Tibial artery (tissue), 4 donors: ENCODE measurements at regions not wholly inside any gene's neighbourhood (a gene's known extent, or its start where the extent isn't known, plus 50 kb on each side); places are given as distances from the start of the nearest gene placed in this dataset.

ENCODE experiments used
- DNase-seq, 2 donors: peaks; one replicate each; pipeline ENCODE4 v3.0.0-alpha.2; 2019
- H3K27ac ChIP-seq, 2 donors: fragments of 200-600 bp; sonication (generic) in 1 of 2; 1 replicate in 1 of 2; 2 replicates in 1 of 2; pipeline ENCODE4 v1.5.1; 2018 to 2019; ENCODE audit warnings: mild to moderate bottlenecking in 1 of 2
- H3K27me3 ChIP-seq, 2 donors: fragments of 200-600 bp; sonication (generic) in 1 of 2; one replicate each; pipeline versions ENCODE4 v1.5.1 to v1.6.0; 2016 to 2019
- H3K36me3 ChIP-seq, 3 donors: fragments of 200-600 bp; sonication (generic) in 2 of 3; one replicate each; pipeline ENCODE4 v1.5.1; 2016 to 2019; ENCODE audit warnings: mild to moderate bottlenecking in 2 of 3
- H3K4me1 ChIP-seq, 4 donors: fragments of 200-600 bp; sonication (generic) in 2 of 4; 1 replicate in 3 of 4; 2 replicates in 1 of 4; pipeline ENCODE4 v1.5.1; 2016 to 2019
- H3K4me3 ChIP-seq, 2 donors: fragments of 200-600 bp; sonication (generic) in 1 of 2; 1 replicate in 1 of 2; 2 replicates in 1 of 2; pipeline ENCODE4 v1.5.1; 2018 to 2019; ENCODE audit warnings: mild to moderate bottlenecking in 2 of 2
- H3K9me3 ChIP-seq, 3 donors: fragments of 200-600 bp; sonication (generic) in 1 of 3; one replicate each; pipeline ENCODE4 v1.5.1; 2016 to 2019
- CTCF ChIP-seq, 2 experiments: fragments of 200-600 bp in 1 of 2; fragments of 450-650 bp in 1 of 2; IDR thresholded peaks; one replicate each; pipeline ENCODE4 v1.5.1; 2017 to 2019; ENCODE audit warnings: antibody characterized with exemption in 2 of 2, mild to moderate bottlenecking in 1 of 2, moderate library complexity in 1 of 2
- intact Hi-C: fragments of 100-400 bp; cut with DNase I; formaldehyde crosslinking; loops from one replicate; pipeline ENCODE4 v1.15.0; 2023; ENCODE audit warnings: low total_unique reads

DNA sequence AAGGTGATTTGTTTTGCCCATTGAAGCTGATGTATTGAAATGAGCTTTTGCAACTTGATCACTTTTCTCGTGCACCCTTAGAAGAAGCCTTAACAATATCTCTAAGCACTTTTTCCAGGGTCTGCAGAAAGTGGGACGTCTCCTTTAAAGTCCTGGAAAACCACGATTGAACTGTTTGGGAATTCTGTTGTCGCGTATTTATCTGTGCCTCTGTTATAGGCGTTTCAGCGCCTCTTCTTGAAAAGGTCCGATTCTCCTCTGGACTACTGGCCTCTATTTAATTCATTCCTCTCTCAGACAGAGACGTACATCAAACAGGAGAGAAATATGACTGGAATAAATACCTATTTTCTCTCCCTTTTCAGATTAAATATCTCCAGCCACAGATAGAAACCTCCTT lies 262.4 kb upstream of the PSMD7 start:
- Histone ChIP-seq H3K4me3 (no peak overlapping the region), H3K9me3 (no peaks in the 10 kb centered on the region), H3K4me1 (no peaks in the 10 kb centered on the region), H3K27me3 (no peaks in the 10 kb centered on the region), H3K27ac (no peak overlapping the region), H3K36me3 (no peaks in the 10 kb centered on the region)
- intact Hi-C loops: no loop called here
- DNase-seq: no peak
- TF ChIP-seq CTCF (IDR thresholded peaks at IDR 0.05): no peak

DNA sequence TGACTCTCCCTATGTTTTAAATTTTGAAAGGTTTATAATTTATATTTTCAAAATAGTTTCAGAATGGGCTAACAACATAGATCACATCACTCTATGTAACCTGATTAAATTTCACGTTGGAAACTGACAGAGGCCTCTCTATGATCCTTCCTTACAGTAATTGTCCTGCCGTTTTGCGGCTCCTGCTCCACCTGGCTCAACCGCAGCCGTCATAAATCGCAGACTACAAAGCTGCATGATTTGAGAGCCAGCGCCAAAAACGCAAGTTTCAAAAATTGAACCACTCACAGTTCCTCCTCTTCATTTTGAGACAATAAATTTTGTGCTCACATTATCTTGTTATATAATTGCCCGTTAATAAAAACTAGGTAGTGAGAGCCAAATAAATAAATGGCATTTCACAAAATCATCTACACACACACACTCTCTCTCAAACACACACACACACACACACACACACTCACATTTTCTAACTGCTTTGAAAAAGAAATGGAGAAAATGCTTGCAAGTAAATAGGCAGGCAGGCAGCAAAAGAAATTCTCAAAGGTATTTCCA lies 263.1 kb upstream of the PSMD7 start:
- Histone ChIP-seq H3K9me3 (no peaks in the 10 kb centered on the region), H3K27me3 (no peaks in the 10 kb centered on the region), H3K36me3 (no peaks in the 10 kb centered on the region), H3K4me1 (no peaks in the 10 kb centered on the region), H3K4me3 (no peak overlapping the region), H3K27ac (no peak overlapping the region)
- TF ChIP-seq CTCF (IDR thresholded peaks at IDR 0.05): no peak
- intact Hi-C loops: no loop called here
- DNase-seq: no peak

DNA sequence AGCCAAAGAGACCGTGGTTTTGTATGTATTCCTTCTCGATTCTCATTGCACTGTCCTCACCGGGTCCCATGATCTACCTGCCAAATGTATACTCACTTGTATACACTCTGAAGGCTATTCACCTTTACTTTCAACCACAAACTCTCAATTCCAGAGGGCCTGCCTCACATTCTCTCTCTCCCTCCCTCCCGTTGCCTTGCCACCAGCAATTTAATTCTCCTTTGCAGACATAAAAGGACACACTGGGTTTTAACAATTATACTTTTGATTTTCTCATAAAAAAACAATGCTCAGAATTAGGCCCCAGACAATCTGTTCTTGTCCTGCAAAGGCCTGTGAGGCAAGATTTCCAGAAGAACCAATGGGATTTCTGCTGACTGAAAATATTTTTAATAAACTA lies 265.1 kb upstream of the PSMD7 start:
- H3K4me3 ChIP-seq: no peak overlapping the region
- no peak for TF ChIP-seq CTCF (IDR thresholded peaks at IDR 0.05)
- intact Hi-C loops: no loop called here

GRCh38 chr16:74030000-74030706 lies 266.5 kb upstream of the PSMD7 start:
- Histone ChIP-seq H3K27me3 (no peaks in the 10 kb centered on the region), H3K4me1 (no peaks in the 10 kb centered on the region), H3K27ac (no peak overlapping the region), H3K4me3 (no peak overlapping the region), H3K36me3 (no peaks in the 10 kb centered on the region), H3K9me3 (no peaks in the 10 kb centered on the region)
- intact Hi-C loops: no loop called here
- DNase-seq: no peak
- no peak for TF ChIP-seq CTCF (IDR thresholded peaks at IDR 0.05)

More for the DNA sequence above, 265.1 kb upstream of the PSMD7 start:
- Histone ChIP-seq H3K27ac (no peak overlapping the region), H3K27me3 (no peaks in the 10 kb centered on the region), H3K9me3 (no peaks in the 10 kb centered on the region), H3K4me1 (no peaks in the 10 kb centered on the region), H3K36me3 (no peaks in the 10 kb centered on the region)
- no peak for DNase-seq

- Histone ChIP-seq H3K36me3 (no peaks in the 10 kb centered on the region), H3K27me3 (no peaks in the 10 kb centered on the region), H3K4me3 (no peak overlapping the region), H3K4me1 (no peaks in the 10 kb centered on the region), H3K9me3 (no peaks in the 10 kb centered on the region), H3K27ac (no peak overlapping the region)
- intact Hi-C loops: no loop called here
- DNase-seq: no peak
- no peak for TF ChIP-seq CTCF (IDR thresholded peaks at IDR 0.05)
Observed at GRCh38 chr16:74029115-74029792, 267.4 kb upstream of the PSMD7 start.
